HEK293 (cell line): ENCODE measurements at regions not wholly inside any gene's neighbourhood (a gene's known extent, or its start where the extent isn't known, plus 50 kb on each side); places are given as distances from the start of the nearest gene placed in this dataset.

Experiments used
- CTCF ChIA-PET: fragments of 350-600 bp; formaldehyde crosslinking; extraction: SDS; loops from one replicate; lab custom pipeline; 2021; ENCODE audit warnings: antibody characterized with exemption; lab: Yijun Ruan, JAX
- POLR2A ChIA-PET: fragments of 300-600 bp; formaldehyde crosslinking; extraction: SDS; loops from one replicate; lab custom pipeline; 2020; ENCODE audit warnings: antibody characterized with exemption, inconsistent platforms; lab: Yijun Ruan, JAX
- H3K27ac ChIP-seq: fragments of 200-500 bp; sonication (Bioruptor generic); 2 replicates; pipeline ENCODE4 v1.5.1; 2014; ENCODE audit warnings: low read depth, low read length, control low read depth, inconsistent platforms; ENCODE audit errors: extremely low read depth
- H3K36me3 ChIP-seq, 2 experiments: fragments of 200-500 bp in 1 of 2; sonication (Bioruptor generic) in 1 of 2; 1 replicate in 1 of 2; 2 replicates in 1 of 2; pipeline ENCODE4 v1.5.1; 2014 to 2017; ENCODE audit warnings: inconsistent platforms in 2 of 2, low read length in 2 of 2; ENCODE audit not compliant: control insufficient read depth in 2 of 2, insufficient read depth in 1 of 2
- H3K4me1 ChIP-seq: fragments of 200-500 bp; sonication (Bioruptor generic); 2 replicates; pipeline ENCODE4 v1.5.1; 2014; ENCODE audit warnings: mild to moderate bottlenecking, low read length, inconsistent platforms; ENCODE audit not compliant: control insufficient read depth, insufficient read depth
- H3K4me3 ChIP-seq: 2 replicates; pipeline ENCODE4 v1.5.1; 2011; ENCODE audit warnings: low read depth, mild to moderate bottlenecking, control low read depth, low read length, moderate library complexity
- H3K9me3 ChIP-seq: fragments of 200-500 bp; sonication (Bioruptor generic); 2 replicates; pipeline ENCODE4 v1.5.1; 2014; ENCODE audit warnings: low read depth, low read length, inconsistent platforms; ENCODE audit not compliant: control insufficient read depth, insufficient read depth
- FEZF1 ChIP-seq: fragments of 450-650 bp; formaldehyde crosslinking; IDR thresholded peaks from 2 replicates; pipeline ENCODE4 v1.5.1; 2016; ENCODE audit warnings: missing biosample characterization, missing genetic modification characterization
- GLIS2 ChIP-seq: fragments of 450-650 bp; formaldehyde crosslinking; IDR thresholded peaks from 2 replicates; pipeline ENCODE4 v1.5.1; 2016; ENCODE audit warnings: missing biosample characterization, missing genetic modification characterization
- IKZF3 ChIP-seq: fragments of 450-650 bp; IDR thresholded peaks from 2 replicates; pipeline ENCODE4 v1.5.0; 2018; ENCODE audit warnings: missing biosample characterization, mild to moderate bottlenecking, missing genetic modification characterization, moderate library complexity
- RBAK ChIP-seq: fragments of 450-650 bp; formaldehyde crosslinking; IDR thresholded peaks from 2 replicates; pipeline ENCODE4 v1.5.1; 2016; ENCODE audit warnings: missing biosample characterization, missing genetic modification characterization
- SCRT1 ChIP-seq: fragments of 450-650 bp; formaldehyde crosslinking; IDR thresholded peaks from 2 replicates; pipeline ENCODE4 v1.5.1; 2016; ENCODE audit warnings: missing biosample characterization, missing genetic modification characterization, borderline replicate concordance
- SCRT2 ChIP-seq: fragments of 450-650 bp; formaldehyde crosslinking; IDR thresholded peaks from 2 replicates; pipeline ENCODE4 v1.5.1; 2016; ENCODE audit warnings: missing biosample characterization, missing genetic modification characterization
- TRIM28 ChIP-seq: IDR thresholded peaks from 2 replicates; pipeline ENCODE4 v1.6.1; 2011; ENCODE audit warnings: low read length, control low read depth, borderline replicate concordance
- ZNF138 ChIP-seq: fragments of 450-650 bp; formaldehyde crosslinking; IDR thresholded peaks from 2 replicates; pipeline ENCODE4 v1.5.1; 2016; ENCODE audit warnings: missing biosample characterization, missing genetic modification characterization, borderline replicate concordance
- ZNF175 ChIP-seq: fragments of 450-650 bp; formaldehyde crosslinking; IDR thresholded peaks from 2 replicates; pipeline ENCODE4 v1.5.1; 2016; ENCODE audit warnings: missing biosample characterization, missing genetic modification characterization
- ZNF211 ChIP-seq: fragments of 450-650 bp; formaldehyde crosslinking; IDR thresholded peaks from 2 replicates; pipeline ENCODE4 v1.5.1; 2016; ENCODE audit warnings: low read depth, missing biosample characterization, missing genetic modification characterization
- ZNF24 ChIP-seq: fragments of 450-650 bp; formaldehyde crosslinking; IDR thresholded peaks from 2 replicates; pipeline ENCODE4 v1.5.1; 2016; ENCODE audit warnings: missing biosample characterization, missing genetic modification characterization
- ZNF324 ChIP-seq: fragments of 450-650 bp; formaldehyde crosslinking; IDR thresholded peaks from 2 replicates; pipeline ENCODE4 v1.5.1; 2016; ENCODE audit warnings: missing biosample characterization, missing genetic modification characterization
- ZNF37A ChIP-seq: fragments of 450-650 bp; IDR thresholded peaks from 2 replicates; pipeline ENCODE4 v1.5.1; 2018; ENCODE audit warnings: missing biosample characterization, missing genetic modification characterization
- ZNF391 ChIP-seq: fragments of 450-650 bp; formaldehyde crosslinking; IDR thresholded peaks from 2 replicates; pipeline ENCODE4 v1.5.1; 2016; ENCODE audit warnings: low read depth, missing biosample characterization, missing genetic modification characterization, borderline replicate concordance
- ZNF561 ChIP-seq: fragments of 450-650 bp; IDR thresholded peaks from 2 replicates; pipeline ENCODE4 v1.5.1; 2018; ENCODE audit warnings: missing biosample characterization, missing genetic modification characterization, borderline replicate concordance
- ZNF626 ChIP-seq: fragments of 450-650 bp; sonication (Bioruptor Pico); formaldehyde crosslinking; IDR thresholded peaks from 2 replicates; pipeline ENCODE4 v1.5.1; 2018; ENCODE audit warnings: missing biosample characterization, missing genetic modification characterization, inconsistent platforms
- ZNF670 ChIP-seq: fragments of 450-650 bp; formaldehyde crosslinking; IDR thresholded peaks from 2 replicates; pipeline ENCODE4 v1.5.1; 2016; ENCODE audit warnings: missing biosample characterization, missing genetic modification characterization, low read depth
- ZNF785 ChIP-seq: fragments of 450-650 bp; formaldehyde crosslinking; IDR thresholded peaks from 2 replicates; pipeline ENCODE4 v1.5.1; 2016; ENCODE audit warnings: missing biosample characterization, missing genetic modification characterization
- ZSCAN23 ChIP-seq: fragments of 450-650 bp; formaldehyde crosslinking; IDR thresholded peaks from 2 replicates; pipeline ENCODE4 v1.5.1; 2016; ENCODE audit warnings: missing biosample characterization, missing genetic modification characterization
- ZXDB ChIP-seq: fragments of 450-650 bp; formaldehyde crosslinking; IDR thresholded peaks from 2 replicates; pipeline ENCODE4 v1.5.1; 2016; ENCODE audit warnings: missing biosample characterization, missing genetic modification characterization
- TF ChIP-seq, protein P1 (sequence below): fragments of 450-650 bp; formaldehyde crosslinking; IDR thresholded peaks from 2 replicates; pipeline ENCODE4 v1.5.1; 2016; ENCODE audit warnings: missing biosample characterization, missing genetic modification characterization

DNA sequence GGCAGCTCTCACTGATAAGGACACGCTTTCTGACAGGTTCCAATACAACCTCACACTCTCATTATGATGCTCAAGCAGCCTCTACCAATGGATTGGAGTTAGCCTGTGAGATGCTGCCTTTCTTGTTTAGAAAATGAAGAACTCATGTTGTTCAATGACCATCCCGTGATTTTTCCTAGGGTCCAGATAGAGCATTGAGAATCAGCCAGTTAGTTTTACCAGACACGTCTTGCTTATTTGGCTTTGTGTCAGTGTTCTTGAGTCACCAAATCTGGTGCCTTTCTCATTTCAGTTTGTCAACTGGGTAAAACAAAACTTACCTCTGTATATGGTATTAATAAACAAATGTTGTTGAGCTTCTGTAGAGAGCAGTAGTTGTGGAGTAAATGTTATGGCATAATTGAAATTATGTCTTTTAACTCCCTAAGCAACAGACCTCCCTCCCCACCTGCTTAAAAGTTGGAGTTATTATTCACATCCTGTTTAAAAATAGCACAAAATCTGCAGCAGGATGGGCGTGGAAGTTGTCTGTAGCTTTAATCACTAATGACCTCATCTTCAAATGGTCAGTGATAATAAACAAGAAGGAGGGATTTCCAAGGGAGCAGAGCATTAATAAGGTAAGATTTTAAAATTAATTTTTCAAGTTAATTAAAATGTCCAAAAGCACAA is 167.3 kb downstream of the HRH4 start:
- no peak overlapping the region for H3K27ac ChIP-seq
- no peak for TF ChIP-seq ZNF626 (tag by site-specific recombination)
- TF ChIP-seq FEZF1, result no peak
- TF ChIP-seq ZNF561 (tag by site-specific recombination), result no peak
- no peak for TF ChIP-seq ZNF391
- TF ChIP-seq SCRT1 (tag by site-specific recombination), result no peak
- TF ChIP-seq ZNF138 (tag by site-specific recombination), result no peak
- TF ChIP-seq ZSCAN23 (tag by site-specific recombination), result no peak
- no peak for TF ChIP-seq RBAK (tag by site-specific recombination)
- TF ChIP-seq ZNF175, result no peak
- TF ChIP-seq IKZF3 (tag by site-specific recombination), result no peak
- TF ChIP-seq ZNF211 (tag by site-specific recombination), result no peak
- H3K4me1 ChIP-seq, result no peaks in the 10 kb centered on the region
- POLR2A ChIA-PET, result interaction anchor here (1.2 kb wide), 1 partner anchor 11 kb away, joined by 4 read pairs; no protein-coding TSS in a partner anchor
- H3K9me3 ChIP-seq, result no peaks in the 10 kb centered on the region
- no peaks in the 10 kb centered on the region for H3K36me3 ChIP-seq
- CTCF ChIA-PET, result interaction anchor here (0.6 kb wide), 1 partner anchor 28 kb away, joined by 4 read pairs; no protein-coding TSS in a partner anchor
- no peak overlapping the region for H3K4me3 ChIP-seq

DNA sequence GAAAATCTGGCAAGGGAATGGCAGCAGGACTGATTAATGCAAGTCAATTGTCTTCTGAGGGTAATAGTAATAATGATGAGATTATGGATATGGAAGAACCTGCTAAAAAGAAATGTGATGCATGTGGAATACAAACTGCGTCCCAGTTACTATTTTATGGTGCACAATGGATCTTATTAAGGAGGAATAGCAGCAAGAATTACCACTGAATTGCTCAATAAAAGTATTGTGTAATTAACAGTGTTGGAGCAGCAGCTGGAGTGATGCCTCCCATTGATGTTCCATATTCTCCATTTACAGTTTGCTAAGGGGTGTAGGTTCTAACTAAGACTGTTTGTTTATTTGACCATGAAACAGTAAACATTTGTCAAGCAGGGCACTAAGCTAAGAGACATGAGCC is 167.9 kb downstream of the HRH4 start:
- H3K4me1 ChIP-seq, result no peaks in the 10 kb centered on the region
- no peak overlapping the region for H3K4me3 ChIP-seq
- CTCF ChIA-PET, result interaction anchor here (0.6 kb wide), 1 partner anchor 28 kb away, joined by 4 read pairs; no protein-coding TSS in a partner anchor
- no peaks in the 10 kb centered on the region for H3K36me3 ChIP-seq
- no peaks in the 10 kb centered on the region for H3K9me3 ChIP-seq
- no peak overlapping the region for H3K27ac ChIP-seq
- TF ChIP-seq GLIS2 (no peak), ZXDB (tag by site-specific recombination) (no peak), ZNF670 (tag by site-specific recombination) (no peak), ZNF37A (tag by site-specific recombination) (no peak), SCRT2 (tag by site-specific recombination) (no peak), ZNF785 (tag by site-specific recombination) (no peak), ZNF324 (tag by site-specific recombination) (no peak), TRIM28 (no peak), ZNF24 (tag by site-specific recombination) (no peak)
- TF ChIP-seq, protein P1, sequence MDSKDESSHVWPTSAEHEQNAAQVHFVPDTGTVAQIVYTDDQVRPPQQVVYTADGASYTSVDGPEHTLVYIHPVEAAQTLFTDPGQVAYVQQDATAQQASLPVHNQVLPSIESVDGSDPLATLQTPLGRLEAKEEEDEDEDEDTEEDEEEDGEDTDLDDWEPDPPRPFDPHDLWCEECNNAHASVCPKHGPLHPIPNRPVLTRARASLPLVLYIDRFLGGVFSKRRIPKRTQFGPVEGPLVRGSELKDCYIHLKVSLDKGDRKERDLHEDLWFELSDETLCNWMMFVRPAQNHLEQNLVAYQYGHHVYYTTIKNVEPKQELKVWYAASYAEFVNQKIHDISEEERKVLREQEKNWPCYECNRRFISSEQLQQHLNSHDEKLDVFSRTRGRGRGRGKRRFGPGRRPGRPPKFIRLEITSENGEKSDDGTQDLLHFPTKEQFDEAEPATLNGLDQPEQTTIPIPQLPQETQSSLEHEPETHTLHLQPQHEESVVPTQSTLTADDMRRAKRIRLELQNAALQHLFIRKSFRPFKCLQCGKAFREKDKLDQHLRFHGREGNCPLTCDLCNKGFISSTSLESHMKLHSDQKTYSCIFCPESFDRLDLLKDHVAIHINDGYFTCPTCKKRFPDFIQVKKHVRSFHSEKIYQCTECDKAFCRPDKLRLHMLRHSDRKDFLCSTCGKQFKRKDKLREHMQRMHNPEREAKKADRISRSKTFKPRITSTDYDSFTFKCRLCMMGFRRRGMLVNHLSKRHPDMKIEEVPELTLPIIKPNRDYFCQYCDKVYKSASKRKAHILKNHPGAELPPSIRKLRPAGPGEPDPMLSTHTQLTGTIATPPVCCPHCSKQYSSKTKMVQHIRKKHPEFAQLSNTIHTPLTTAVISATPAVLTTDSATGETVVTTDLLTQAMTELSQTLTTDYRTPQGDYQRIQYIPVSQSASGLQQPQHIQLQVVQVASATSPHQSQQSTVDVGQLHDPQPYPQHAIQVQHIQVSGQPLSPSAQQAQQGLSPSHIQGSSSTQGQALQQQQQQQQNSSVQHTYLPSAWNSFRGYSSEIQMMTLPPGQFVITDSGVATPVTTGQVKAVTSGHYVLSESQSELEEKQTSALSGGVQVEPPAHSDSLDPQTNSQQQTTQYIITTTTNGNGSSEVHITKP (tag by site-specific recombination), result no peak
- POLR2A ChIA-PET, result interaction anchor here (1.2 kb wide), 1 partner anchor 12 kb away, joined by 4 read pairs; no protein-coding TSS in a partner anchor
